ENCODE measurements at regions not wholly inside any gene's neighbourhood (a gene's known extent, or its start where the extent isn't known, plus 50 kb on each side); places are given as distances from the start of the nearest gene placed in this dataset.

DNA sequence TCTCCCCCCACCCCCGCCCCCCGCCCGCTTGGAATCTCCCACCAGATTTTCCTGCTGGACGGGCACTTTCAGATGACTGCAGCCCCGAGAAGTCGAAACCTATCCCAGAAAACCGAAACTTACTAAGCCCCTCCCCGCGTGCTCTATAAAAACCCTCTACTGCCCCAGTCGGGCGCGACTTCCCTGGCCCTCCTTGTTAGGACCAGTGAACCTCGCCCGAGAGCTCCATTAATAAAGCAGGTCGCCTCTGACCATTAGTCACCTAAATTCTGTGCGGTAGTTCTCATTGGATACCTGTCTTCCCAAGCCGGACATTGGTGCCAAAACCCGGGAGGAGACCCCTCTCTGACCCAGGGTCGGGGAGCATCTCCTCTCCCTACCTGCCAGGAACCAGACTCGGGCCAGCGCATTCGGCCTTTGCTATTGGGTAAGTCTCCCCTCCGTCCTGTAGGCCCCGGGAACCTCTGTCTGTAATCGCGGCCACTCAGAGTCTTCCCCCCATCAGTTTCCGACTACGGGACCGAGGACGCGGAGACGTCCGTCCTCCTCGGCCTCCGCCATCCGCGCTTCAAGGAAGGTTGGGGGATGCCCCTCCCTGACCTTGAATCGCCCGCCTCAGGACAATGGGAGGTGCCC lies 958.0 kb downstream of the RPA4 start:
- no peak for DNase-seq (ENCODE audit: low spot score)
- in situ Hi-C loops (cut with MboI; ENCODE audit: low pct_unique_long_range_greater_than_20kb, low sequenced_read_pairs, unreplicated experiment): no loop called here
- TF ChIP-seq, protein P1, sequence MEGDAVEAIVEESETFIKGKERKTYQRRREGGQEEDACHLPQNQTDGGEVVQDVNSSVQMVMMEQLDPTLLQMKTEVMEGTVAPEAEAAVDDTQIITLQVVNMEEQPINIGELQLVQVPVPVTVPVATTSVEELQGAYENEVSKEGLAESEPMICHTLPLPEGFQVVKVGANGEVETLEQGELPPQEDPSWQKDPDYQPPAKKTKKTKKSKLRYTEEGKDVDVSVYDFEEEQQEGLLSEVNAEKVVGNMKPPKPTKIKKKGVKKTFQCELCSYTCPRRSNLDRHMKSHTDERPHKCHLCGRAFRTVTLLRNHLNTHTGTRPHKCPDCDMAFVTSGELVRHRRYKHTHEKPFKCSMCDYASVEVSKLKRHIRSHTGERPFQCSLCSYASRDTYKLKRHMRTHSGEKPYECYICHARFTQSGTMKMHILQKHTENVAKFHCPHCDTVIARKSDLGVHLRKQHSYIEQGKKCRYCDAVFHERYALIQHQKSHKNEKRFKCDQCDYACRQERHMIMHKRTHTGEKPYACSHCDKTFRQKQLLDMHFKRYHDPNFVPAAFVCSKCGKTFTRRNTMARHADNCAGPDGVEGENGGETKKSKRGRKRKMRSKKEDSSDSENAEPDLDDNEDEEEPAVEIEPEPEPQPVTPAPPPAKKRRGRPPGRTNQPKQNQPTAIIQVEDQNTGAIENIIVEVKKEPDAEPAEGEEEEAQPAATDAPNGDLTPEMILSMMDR (IDR thresholded peaks at IDR 0.05; ENCODE audit: extremely low read depth, insufficient read depth, missing control alignments): no peak

DNA sequence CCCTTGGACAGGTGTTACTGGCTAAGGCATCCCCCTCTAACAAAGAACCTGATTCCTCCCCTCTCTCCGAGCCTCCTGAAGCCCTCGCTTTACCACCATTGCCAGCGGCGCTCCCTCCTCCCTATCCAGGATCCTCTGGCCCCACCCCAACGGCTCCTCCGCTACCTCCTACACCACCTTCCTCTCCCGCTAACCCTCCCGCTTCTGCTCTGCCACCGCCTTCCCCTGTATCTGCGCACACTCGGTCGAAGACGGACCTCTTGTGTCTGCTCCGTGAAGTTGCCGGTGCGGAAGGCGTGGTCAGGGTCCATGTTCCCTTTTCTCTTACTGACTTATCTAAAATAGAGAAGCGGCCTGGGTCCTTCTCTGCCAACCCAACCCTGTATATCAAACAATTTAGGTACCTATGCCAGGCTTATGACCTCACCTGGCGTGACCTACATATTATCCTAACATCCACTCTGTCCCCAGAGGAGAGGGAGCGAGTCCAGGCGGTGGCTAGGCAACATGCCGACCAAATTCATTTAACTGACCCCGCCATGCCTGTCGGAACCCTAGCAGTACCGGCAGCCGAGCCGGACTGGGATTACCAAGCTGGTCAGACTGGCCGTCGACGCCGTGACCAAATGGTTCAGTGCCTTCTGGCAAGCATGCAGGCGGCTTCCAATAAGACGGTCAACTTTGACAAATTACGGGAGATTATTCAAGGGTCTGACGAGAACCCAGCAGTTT lies 958.9 kb downstream of the RPA4 start:
- TF ChIP-seq, protein P1 (IDR thresholded peaks at IDR 0.05; ENCODE audit: extremely low read depth, insufficient read depth, missing control alignments): no peak
- no peak for DNase-seq (ENCODE audit: low spot score)
- in situ Hi-C loops (cut with MboI; ENCODE audit: low pct_unique_long_range_greater_than_20kb, low sequenced_read_pairs, unreplicated experiment): no loop called here

DNA sequence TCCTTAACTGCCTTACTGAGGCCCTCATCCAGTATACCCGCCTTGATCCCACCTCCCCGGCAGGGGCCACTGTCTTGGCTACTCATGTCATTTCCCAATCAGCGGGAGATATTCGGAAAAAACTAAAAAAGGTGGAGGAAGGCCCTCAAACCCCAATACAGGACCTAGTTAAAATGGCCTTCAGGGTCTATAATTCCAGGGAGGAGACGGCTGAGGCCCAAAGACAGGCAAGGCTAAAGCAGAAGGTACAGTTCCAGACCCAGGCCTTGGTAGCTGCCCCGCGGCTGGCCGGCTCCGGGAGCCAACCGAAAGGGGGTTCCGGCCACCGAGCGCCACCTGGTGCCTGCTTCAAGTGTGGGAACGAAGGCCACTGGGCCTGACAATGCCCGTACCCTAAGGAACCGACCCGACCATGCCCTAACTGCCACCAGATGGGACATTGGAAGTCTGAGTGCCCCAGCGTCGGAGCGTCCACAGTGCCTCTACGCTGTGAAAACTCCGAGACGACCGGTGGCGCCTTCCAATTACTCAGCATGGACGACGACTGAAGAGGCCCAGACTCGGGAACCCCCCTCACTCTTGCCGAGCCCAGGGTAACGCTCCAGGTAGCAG lies 959.6 kb downstream of the RPA4 start:
- DNase-seq (ENCODE audit: low spot score): no peak
- TF ChIP-seq, protein P1 (IDR thresholded peaks at IDR 0.05; ENCODE audit: extremely low read depth, insufficient read depth, missing control alignments): no peak
- in situ Hi-C loops (cut with MboI; ENCODE audit: low pct_unique_long_range_greater_than_20kb, low sequenced_read_pairs, unreplicated experiment): no loop called here

DNA sequence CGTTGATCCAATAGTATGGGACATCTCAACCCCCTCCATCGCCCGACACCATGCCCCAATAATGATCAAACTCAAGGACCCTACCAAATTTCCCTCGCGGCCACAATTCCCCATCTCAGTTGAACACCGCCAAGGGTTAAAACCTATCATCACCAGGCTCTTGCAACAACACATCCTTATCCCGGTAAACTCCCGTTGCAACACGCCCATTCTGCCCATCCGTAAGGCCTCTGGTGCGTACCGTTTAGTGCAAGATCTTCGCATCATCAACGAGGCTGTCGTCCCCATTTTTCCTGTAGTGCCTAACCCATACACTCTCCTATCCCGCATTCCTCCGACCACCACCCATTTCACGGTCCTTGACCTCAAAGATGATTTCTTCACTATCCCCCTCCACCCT lies 960.5 kb downstream of the RPA4 start:
- in situ Hi-C loops (cut with MboI; ENCODE audit: low pct_unique_long_range_greater_than_20kb, low sequenced_read_pairs, unreplicated experiment): no loop called here
- DNase-seq (ENCODE audit: low spot score): no peak
- TF ChIP-seq, protein P1 (IDR thresholded peaks at IDR 0.05; ENCODE audit: extremely low read depth, insufficient read depth, missing control alignments): no peak

DNA sequence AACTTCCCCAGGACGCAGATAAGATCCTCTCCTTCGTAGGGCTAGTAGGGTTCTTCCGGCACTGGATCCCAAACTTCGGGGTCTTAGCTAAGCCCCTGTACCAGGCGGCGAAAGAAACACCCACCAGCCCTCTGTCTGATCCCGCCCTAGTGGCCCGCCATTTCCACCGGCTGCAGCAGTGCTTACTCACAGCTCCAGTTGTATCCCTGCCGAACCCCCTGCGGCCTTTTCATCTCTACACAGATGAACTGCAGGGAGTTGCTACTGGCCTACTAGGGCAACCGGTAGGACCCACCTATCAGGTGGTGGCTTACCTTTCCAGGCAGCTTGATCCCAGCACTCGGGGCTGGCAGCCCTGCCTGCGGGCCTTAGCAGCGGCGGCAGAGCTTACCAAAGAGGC lies 961.2 kb downstream of the RPA4 start:
- in situ Hi-C loops (cut with MboI; ENCODE audit: low pct_unique_long_range_greater_than_20kb, low sequenced_read_pairs, unreplicated experiment): no loop called here
- no peak for DNase-seq (ENCODE audit: low spot score)
- TF ChIP-seq, protein P1 (IDR thresholded peaks at IDR 0.05; ENCODE audit: extremely low read depth, insufficient read depth, missing control alignments): no peak

DNA sequence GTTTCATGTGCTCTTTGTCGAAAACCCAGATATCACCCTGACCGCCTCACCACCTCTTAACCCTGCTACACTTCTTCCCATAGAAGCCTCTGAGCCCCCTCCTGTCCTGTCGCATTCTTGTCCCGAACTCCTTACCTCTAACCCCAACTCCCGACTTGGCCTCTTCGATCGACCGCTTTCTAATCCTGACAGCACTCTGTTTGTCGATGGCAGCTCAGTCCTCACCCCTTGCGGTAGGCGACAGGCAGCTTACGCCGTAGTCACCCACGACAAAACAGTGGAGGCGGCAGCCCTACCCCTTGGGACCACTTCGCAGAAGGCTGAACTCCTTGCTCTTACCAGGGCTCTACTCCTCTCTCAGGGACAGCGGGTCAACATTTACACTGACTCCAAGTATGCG lies 961.7 kb downstream of the RPA4 start:
- TF ChIP-seq, protein P1 (IDR thresholded peaks at IDR 0.05; ENCODE audit: extremely low read depth, insufficient read depth, missing control alignments): no peak
- no peak for DNase-seq (ENCODE audit: low spot score)
- in situ Hi-C loops (cut with MboI; ENCODE audit: low pct_unique_long_range_greater_than_20kb, low sequenced_read_pairs, unreplicated experiment): no loop called here
